Upper lobe of left lung (tissue), 4 donors: ENCODE measurements at regions not wholly inside any gene's neighbourhood (a gene's known extent, or its start where the extent isn't known, plus 50 kb on each side); places are given as distances from the start of the nearest gene placed in this dataset.

ENCODE experiments used
- EP300 ChIP-seq, 4 donors: sonication (generic); formaldehyde crosslinking; IDR thresholded peaks; one replicate each; pipeline ENCODE4 v1.5.1; 2017; ENCODE audit warnings: antibody characterized with exemption in 4 of 4, control low read depth in 2 of 4
- POLR2A ChIP-seq, 4 donors: fragments of 450-650 bp; IDR thresholded peaks; one replicate each; pipeline ENCODE4 v1.5.1; 2016 to 2017; ENCODE audit warnings: antibody characterized with exemption in 4 of 4, mild to moderate bottlenecking in 2 of 4
- TF ChIP-seq, protein P1 (sequence below), 6 experiments: fragments of 450-650 bp in 4 of 6; fragments of 200-600 bp in 2 of 6; sonication (generic) in 2 of 6; IDR thresholded peaks; one replicate each; pipeline ENCODE4 v1.5.1; 2016 to 2019; ENCODE audit warnings: antibody characterized with exemption in 6 of 6

DNA sequence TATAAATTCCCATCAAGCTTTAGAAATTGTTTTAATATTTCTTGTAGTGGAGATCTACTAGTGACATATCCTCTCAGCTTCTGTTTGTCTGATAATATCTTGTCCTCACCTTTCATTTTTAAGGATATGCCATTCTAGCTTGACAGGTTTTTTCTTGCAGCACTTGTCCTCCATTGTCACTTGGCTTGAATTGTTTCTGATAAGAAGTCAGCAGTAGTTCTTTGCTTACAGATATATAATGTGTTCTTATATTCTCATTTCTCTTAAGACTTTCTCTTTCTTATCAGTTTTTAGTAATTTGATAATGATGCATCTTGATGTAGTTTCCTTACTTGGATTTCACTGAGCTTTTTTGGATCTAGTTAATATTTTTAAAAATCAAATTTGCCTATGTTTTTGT, 120.6 kb upstream of the NUDT6 start:
- TF ChIP-seq, protein P1, sequence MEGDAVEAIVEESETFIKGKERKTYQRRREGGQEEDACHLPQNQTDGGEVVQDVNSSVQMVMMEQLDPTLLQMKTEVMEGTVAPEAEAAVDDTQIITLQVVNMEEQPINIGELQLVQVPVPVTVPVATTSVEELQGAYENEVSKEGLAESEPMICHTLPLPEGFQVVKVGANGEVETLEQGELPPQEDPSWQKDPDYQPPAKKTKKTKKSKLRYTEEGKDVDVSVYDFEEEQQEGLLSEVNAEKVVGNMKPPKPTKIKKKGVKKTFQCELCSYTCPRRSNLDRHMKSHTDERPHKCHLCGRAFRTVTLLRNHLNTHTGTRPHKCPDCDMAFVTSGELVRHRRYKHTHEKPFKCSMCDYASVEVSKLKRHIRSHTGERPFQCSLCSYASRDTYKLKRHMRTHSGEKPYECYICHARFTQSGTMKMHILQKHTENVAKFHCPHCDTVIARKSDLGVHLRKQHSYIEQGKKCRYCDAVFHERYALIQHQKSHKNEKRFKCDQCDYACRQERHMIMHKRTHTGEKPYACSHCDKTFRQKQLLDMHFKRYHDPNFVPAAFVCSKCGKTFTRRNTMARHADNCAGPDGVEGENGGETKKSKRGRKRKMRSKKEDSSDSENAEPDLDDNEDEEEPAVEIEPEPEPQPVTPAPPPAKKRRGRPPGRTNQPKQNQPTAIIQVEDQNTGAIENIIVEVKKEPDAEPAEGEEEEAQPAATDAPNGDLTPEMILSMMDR (IDR thresholded peaks at IDR 0.05) = no peak
- TF ChIP-seq EP300 (IDR thresholded peaks at IDR 0.05) (no peak), POLR2A (IDR thresholded peaks at IDR 0.05) (no peak)
